HepG2 (cell line): ENCODE measurements at regions not wholly inside any gene's neighbourhood (a gene's known extent, or its start where the extent isn't known, plus 50 kb on each side); places are given as distances from the start of the nearest gene placed in this dataset.

Source experiments
- E2F1 ChIP-seq: sonication (generic); formaldehyde crosslinking; IDR thresholded peaks from 2 replicates; pipeline ENCODE4 v1.5.0; 2020; ENCODE audit warnings: missing genetic modification reagents
- HMG20B ChIP-seq: conservative IDR thresholded peaks from 2 replicates; pipeline ENCODE4 v1.6.1; 2016; ENCODE audit warnings: missing genetic modification reagents, missing compliant biosample characterization
- HOXA7 ChIP-seq: sonication (generic); formaldehyde crosslinking; IDR thresholded peaks from 2 replicates; pipeline ENCODE4 v1.8.1; 2022; ENCODE audit warnings: mild to moderate bottlenecking, missing genetic modification reagents, moderate library complexity
- JUNB ChIP-seq: sonication (generic); formaldehyde crosslinking; IDR thresholded peaks from 2 replicates; pipeline ENCODE4 v1.8.0; 2022; ENCODE audit warnings: missing genetic modification reagents, mild to moderate bottlenecking, borderline replicate concordance
- MZF1 ChIP-seq: sonication (generic); formaldehyde crosslinking; IDR thresholded peaks from 2 replicates; pipeline ENCODE4 v1.8.1; 2023; ENCODE audit warnings: mild to moderate bottlenecking, missing genetic modification reagents, borderline replicate concordance
- NR2F2 ChIP-seq: IDR thresholded peaks from 2 replicates; pipeline ENCODE4 v1.6.1; 2012; ENCODE audit warnings: low read depth, inconsistent platforms, borderline replicate concordance
- TCF7 ChIP-seq: sonication (generic); IDR thresholded peaks from 2 replicates; pipeline ENCODE4 v1.6.1; 2016; ENCODE audit warnings: antibody characterized with exemption, low read depth
- ZHX2 ChIP-seq, 2 experiments: sonication (generic) in 1 of 2; formaldehyde crosslinking in 1 of 2; IDR thresholded peaks; 2 replicates each; pipeline versions ENCODE4 v1.6.1 to v1.9.0; 2014 to 2022; ENCODE audit warnings: antibody characterized with exemption in 1 of 2, borderline replicate concordance in 1 of 2, inconsistent platforms in 1 of 2, low read depth in 1 of 2, missing genetic modification reagents in 1 of 2
- ZNF577 ChIP-seq: sonication (generic); formaldehyde crosslinking; IDR thresholded peaks from 2 replicates; pipeline ENCODE4 v1.4.0; 2020; ENCODE audit warnings: mild to moderate bottlenecking, low read depth, missing genetic modification reagents, borderline replicate concordance
- ZNF878 ChIP-seq: sonication (generic); formaldehyde crosslinking; IDR thresholded peaks from 2 replicates; pipeline ENCODE4 v1.8.1; 2023; ENCODE audit warnings: mild to moderate bottlenecking, missing genetic modification reagents, moderate library complexity
- TF ChIP-seq, protein P1 (sequence below): IDR thresholded peaks from 2 replicates; pipeline ENCODE4 v1.4.0; 2020; ENCODE audit warnings: mild to moderate bottlenecking, missing genetic modification reagents

GRCh38 chr6:82094166-82094806, 153.3 kb downstream of the IBTK start (continued):
- TF ChIP-seq, protein P1, sequence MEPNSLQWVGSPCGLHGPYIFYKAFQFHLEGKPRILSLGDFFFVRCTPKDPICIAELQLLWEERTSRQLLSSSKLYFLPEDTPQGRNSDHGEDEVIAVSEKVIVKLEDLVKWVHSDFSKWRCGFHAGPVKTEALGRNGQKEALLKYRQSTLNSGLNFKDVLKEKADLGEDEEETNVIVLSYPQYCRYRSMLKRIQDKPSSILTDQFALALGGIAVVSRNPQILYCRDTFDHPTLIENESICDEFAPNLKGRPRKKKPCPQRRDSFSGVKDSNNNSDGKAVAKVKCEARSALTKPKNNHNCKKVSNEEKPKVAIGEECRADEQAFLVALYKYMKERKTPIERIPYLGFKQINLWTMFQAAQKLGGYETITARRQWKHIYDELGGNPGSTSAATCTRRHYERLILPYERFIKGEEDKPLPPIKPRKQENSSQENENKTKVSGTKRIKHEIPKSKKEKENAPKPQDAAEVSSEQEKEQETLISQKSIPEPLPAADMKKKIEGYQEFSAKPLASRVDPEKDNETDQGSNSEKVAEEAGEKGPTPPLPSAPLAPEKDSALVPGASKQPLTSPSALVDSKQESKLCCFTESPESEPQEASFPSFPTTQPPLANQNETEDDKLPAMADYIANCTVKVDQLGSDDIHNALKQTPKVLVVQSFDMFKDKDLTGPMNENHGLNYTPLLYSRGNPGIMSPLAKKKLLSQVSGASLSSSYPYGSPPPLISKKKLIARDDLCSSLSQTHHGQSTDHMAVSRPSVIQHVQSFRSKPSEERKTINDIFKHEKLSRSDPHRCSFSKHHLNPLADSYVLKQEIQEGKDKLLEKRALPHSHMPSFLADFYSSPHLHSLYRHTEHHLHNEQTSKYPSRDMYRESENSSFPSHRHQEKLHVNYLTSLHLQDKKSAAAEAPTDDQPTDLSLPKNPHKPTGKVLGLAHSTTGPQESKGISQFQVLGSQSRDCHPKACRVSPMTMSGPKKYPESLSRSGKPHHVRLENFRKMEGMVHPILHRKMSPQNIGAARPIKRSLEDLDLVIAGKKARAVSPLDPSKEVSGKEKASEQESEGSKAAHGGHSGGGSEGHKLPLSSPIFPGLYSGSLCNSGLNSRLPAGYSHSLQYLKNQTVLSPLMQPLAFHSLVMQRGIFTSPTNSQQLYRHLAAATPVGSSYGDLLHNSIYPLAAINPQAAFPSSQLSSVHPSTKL (CRISPR knock-in tag), result peak; percentile 92
- TF ChIP-seq HOXA7 (no peak), HMG20B (peak; percentile 76), MZF1 (no peak), NR2F2 (peak; percentile 71; the same call in 1 of the 2 replicates), ZNF577 (CRISPR knock-in tag) (no peak), ZHX2 (IDR thresholded peaks at IDR 0.05; ENCODE audit: low read depth) (no peak), ZHX2 (CRISPR knock-in tag; IDR thresholded peaks at IDR 0.05; ENCODE audit: borderline replicate concordance) (peak; percentile 67; the same call in 1 of the 2 replicates), E2F1 (CRISPR knock-in tag) (no peak), JUNB (CRISPR knock-in tag) (no peak), TCF7 (peak; percentile 57), ZNF878 (CRISPR knock-in tag) (no peak)
- TF ChIP-seq, all 625 proteins: peak for 116
